CD4-positive, alpha-beta T cell treated with Interleukin-17A for 1 hour (primary cell): ENCODE measurements at regions not wholly inside any gene's neighbourhood (a gene's known extent, or its start where the extent isn't known, plus 50 kb on each side); places are given as distances from the start of the nearest gene placed in this dataset.

Experiments used
- DNase-seq: peaks from one replicate; pipeline ENCODE4 v3.0.0-alpha.2; 2020

DNA sequence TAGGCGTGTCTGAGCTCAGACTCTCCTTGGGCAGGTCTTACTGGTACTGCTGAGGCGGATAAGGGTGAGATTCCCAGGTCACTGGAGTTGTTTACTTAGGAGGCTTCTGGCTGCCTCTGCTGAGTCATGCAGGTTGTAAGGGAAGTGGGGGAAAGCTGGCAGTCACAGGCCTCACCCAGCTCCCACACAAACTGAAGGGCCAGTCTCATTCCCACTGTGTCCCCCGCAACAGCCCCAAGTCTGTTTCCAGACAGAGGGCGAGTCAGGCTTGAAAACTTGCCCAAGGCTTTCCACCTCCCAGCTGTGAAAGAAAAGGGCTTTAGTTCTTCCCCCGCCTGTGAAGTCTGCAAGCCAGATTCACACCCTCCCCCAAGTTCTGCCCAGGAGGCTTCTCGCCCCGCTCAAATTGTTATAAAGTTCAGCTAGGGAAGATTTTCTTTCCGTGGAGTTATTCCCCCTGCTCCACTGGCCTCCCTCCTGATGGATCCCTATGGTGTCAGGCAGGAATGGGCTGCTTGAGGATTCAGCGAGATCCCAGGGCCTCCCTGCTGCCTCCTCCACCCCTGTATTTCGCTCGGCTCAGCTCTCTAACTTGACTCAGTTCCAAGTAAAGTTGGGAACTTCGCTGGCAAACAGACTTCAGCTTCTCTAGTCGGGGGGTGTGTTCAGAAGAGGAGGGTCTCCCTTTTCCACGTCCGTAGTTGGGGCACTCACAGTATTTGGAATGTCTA lies 248.6 kb downstream of the NR4A2 start:
- DNase-seq: no peak

- DNase-seq: no peak
Observed at GRCh38 chr2:156079845-156080244, 252.7 kb downstream of the NR4A2 start.

DNA sequence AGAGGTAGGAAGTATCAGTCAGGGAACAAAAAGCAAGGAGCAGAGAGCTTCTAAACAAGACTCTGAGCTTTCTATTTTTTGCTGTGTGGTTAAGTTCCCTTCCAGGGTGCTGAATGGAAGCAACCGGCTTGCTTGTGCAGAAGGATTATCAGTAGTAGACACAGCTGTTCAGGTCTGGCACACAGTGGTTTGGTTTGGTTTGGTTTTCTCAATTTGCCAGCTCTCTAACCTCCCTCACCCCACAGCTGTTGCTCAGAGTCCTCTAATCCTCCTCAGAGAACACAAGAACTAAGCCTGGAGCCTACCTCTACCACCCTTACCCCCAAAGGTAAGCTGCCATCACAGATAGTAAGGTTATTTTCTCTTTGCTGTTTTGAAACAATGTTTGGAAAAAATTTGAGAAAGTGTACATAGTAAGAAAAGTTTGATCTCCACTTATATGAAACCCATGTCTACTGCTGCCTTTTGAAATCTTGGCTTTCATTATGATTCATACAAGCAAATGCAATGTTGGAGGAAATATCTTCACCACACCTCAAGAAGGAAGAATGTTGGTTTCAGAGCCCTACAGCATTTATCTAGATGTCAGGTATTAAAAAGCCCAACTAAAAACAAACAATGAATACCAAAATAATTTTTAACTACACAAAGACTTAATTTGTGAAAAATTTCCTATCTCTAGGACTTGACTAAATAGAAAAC lies 255.3 kb downstream of the NR4A2 start:
- no peak for DNase-seq

DNA sequence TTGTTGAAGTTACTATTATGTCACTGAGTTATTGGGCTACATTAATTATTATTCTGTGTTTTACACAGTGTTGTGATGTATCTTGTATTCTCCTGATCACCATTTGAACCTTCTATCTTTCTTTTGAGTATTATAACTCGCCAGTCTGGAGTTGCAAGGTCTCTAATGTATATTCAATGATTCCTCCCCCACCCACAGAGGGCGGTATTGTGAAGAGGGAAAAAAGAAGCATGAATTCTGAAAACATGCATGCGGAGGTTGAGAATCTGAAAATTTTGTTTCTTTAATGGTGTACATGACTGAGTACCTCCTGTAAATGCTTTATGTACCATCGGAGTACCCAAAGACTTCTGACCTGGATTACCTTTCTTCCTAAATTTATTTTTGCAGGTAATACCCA lies 266.6 kb downstream of the NR4A2 start:
- no peak for DNase-seq

GRCh38 chr2:156064540-156064939 lies 268.0 kb downstream of the NR4A2 start:
- no peak for DNase-seq

DNA sequence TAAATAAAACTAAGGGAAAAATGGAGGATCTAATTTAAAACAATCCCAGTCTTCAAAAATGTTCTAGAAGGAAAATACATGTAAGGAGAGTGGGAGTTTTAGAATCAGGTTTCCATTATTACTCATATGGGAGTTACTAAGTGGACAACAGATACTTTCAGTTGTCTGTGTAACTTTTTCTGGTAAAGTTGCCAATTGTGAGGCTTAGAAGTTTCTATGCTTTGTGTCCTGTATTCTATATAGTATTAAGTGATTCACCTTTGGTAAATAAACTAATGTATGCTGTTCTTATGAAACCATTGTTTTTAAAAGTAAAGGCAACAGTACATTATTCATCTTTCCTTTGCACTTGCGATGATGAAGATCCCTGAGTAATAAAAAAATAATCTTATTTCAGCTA lies 274.9 kb downstream of the NR4A2 start:
- DNase-seq: no peak

- no peak for DNase-seq
Observed at GRCh38 chr2:156054983-156055382, 277.5 kb downstream of the NR4A2 start.

DNA sequence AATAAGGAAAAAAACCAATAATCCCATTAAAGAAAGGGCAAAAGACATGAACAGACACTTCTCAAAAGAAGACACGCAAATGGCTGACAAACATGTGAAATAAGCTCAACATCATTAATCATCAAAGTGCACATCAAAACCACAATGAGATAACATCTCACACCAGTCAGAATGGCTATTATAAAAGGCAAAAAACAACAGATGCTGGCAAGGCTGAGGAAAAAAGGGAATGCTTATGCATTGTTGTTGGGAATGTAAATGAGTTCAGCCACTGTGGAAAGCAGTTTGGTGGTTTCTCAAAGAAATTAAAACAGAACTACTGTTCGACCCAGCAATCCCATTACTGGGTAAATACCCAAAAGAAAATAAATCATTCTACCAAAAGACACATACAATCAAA lies 285.6 kb downstream of the NR4A2 start:
- DNase-seq: no peak

DNA sequence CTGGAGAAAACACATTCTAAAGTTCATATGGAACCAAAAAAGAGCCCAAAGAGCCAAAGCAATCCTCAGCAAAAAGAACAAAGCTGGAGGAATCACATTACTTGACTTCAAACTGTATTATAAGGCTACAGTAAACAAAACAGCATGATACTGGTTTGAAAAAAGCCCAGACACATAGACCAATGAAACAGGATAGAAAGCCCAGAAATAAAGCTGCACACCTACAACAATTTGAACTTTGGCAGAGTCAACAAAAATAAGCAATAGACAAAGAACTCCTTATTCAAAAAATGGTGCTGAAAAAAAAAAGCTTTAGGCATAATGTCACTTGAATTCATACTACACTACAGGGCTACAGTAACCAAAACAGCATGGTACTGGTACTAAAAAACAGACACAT lies 289.6 kb downstream of the NR4A2 start:
- no peak for DNase-seq

GRCh38 chr2:156038021-156038420 lies 294.5 kb downstream of the NR4A2 start:
- no peak for DNase-seq

- no peak for DNase-seq
Observed at GRCh38 chr2:156037482-156037881, 295.0 kb downstream of the NR4A2 start.

DNA sequence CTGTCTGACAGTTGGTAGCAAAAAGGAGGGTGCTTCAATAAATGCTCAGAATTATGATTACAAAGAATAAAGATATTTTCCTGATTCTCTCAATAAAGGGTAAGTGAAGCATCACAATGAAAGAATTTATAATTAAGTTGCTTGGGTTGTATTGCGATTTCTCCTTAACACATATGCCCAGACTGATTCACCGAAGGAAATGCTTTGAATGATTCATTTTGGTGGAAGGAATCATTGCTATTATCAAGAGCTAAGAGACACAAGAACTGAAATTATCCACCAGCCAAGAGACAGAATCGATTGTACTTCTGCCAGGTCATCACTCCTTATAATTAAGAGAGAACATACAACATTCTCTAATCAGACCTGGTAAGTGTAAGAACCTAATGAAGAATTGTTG lies 301.4 kb downstream of the NR4A2 start:
- DNase-seq: no peak

GRCh38 chr2:156023229-156023869 lies 309.2 kb downstream of the NR4A2 start:
- DNase-seq: no peak

- DNase-seq: no peak
Observed at GRCh38 chr2:156021146-156022040, 311.1 kb downstream of the NR4A2 start.

DNA sequence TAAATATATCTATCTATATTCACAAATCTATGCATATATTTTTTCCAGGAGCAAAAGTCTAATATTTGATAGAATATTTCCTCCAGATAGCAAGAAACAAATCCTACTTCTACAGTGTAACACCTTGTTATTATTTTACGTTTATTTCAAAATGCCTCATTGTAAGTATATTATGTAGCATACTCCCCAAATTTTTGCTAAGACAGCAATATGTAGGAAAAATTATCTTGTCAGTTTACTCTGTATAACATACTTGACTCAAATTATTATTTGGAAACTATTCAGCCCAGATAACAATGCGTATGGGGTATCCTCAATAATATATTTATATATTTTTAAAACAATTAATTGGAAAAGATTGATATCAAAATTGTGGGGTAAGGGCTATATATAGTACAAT lies 313.2 kb downstream of the NR4A2 start:
- no peak for DNase-seq

DNA sequence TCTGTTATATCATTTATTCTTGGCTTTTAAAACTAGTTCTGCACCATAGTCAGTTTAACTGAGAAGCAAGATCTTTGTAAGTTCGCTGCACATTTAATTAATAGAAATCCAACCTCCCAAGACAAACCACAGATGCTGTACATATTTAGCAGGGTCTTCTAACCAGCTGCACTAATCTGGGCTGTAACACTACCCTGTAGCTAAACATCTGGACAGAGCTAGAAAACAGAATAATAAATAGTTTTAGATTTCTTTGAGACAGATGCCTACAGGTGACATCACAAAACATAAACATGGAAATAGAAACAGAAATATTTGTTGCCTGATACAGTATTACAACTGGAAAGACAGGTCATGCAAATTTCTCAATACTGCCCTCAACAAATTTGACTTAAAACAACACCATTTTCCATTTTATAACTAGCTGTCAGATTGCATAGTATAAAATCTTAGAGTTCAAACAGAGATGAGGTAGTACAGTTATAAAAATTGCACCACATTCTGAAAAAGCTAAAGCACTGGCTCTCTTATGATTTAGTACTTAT lies 315.1 kb downstream of the NR4A2 start:
- no peak for DNase-seq

DNA sequence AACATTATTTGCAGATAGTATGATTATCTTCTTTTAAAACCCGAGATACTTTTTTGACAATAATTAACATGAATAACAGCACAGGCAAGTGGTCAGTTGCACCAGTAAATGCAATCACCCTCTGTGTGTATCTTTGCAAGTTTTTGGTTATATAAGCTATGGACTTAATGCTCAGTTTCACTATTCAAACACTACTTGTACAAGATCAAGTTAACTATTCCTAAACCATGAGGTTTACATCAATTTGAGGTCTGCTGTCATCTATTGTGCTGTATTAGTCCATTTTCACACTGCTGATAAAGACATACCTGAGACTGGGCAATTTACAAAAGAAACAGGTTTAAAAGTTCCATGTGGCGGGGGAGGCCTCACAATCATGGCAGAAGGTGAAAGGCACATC lies 323.2 kb downstream of the NR4A2 start:
- no peak for DNase-seq

DNA sequence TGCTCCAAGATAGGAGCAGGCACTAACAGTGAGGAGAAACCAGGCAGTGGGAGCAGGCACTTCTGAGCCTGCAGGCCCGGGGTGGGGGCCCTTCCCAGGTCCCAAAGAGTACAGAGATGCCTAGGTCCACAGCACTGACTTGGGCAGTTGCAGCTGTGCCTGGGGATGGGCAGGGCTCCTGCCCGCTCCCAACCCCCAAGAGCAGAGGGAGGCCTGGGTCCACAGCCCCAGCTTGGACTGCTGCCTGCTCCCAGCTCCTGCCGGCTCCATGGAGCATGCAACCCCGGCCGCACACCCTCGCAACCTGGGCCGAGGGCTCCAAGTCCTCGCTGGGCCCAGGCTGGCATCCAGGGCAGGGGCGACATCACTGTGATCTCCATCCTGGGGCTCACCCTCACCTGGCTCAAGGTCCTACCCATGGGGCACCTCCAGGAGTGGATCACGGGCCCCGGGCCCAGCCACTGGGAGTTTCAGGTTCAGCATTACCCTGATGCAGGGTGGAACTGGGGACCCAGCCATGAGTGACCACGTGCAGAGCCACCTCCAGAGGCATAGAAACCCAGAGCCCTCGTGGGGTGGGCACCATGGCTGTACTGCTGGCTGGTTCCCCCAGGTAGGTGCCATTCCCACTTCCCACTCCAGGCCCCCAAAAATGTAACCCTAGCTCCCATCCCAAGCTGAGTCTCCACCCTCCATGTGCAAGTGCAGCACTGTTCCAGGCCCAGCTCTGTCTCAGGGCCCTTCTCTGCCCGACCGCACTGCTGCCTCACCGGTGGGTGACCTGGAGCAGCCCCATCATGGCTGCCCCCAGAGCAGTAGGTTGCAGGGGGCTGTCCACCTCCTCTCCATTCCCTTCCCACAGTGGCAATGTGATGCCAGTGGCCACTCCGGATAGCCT lies 325.6 kb downstream of the NR4A2 start:
- DNase-seq: no peak

GRCh38 chr2:156005999-156006712 lies 326.4 kb downstream of the NR4A2 start:
- no peak for DNase-seq

- no peak for DNase-seq
Observed at GRCh38 chr2:156005531-156005930, 327.0 kb downstream of the NR4A2 start.

- no peak for DNase-seq
Observed at GRCh38 chr2:156004459-156004858, 328.1 kb downstream of the NR4A2 start.
